ENCODE measurements at regions not wholly inside any gene's neighbourhood (a gene's known extent, or its start where the extent isn't known, plus 50 kb on each side); places are given as distances from the start of the nearest gene placed in this dataset.

- TF ChIP-seq CTCF (IDR thresholded peaks at IDR 0.05; ENCODE audit: low read depth, low read length, poor library complexity, severe bottlenecking) (no peak), EZH2phosphoT487 (IDR thresholded peaks at IDR 0.05; ENCODE audit: borderline replicate concordance, low read length) (no peak)
These were observed 1191.7 kb upstream of the CDH6 start for GRCh38 chr5:30001826-30002225.
